Skeletal muscle satellite cell (primary cell): ENCODE measurements at regions not wholly inside any gene's neighbourhood (a gene's known extent, or its start where the extent isn't known, plus 50 kb on each side); places are given as distances from the start of the nearest gene placed in this dataset.

Source experiments
- H3K27me3 ChIP-seq: 2 replicates; pipeline ENCODE4 v1.7.0; 2013; ENCODE audit warnings: low read length; ENCODE audit not compliant: control insufficient read depth, insufficient read depth
- H3K36me3 ChIP-seq: 2 replicates; pipeline ENCODE4 v1.7.0; 2013; ENCODE audit warnings: mild to moderate bottlenecking, control low read depth, low read length; ENCODE audit not compliant: insufficient read depth
- H3K4me1 ChIP-seq: 2 replicates; pipeline ENCODE4 v1.7.0; 2013; ENCODE audit warnings: low read length; ENCODE audit not compliant: control insufficient read depth, insufficient read depth
- H3K4me2 ChIP-seq: 2 replicates; pipeline ENCODE4 v1.7.0; 2013; ENCODE audit warnings: mild to moderate bottlenecking, low read length
- H3K4me3 ChIP-seq: 2 replicates; pipeline ENCODE4 v1.7.0; 2013; ENCODE audit warnings: low read length
- H3K9ac ChIP-seq: 2 replicates; pipeline ENCODE4 v1.7.0; 2013; ENCODE audit warnings: mild to moderate bottlenecking, low read depth, low read length, moderate library complexity
- H3K9me3 ChIP-seq: replicated peaks from 2 replicates; pipeline ENCODE4 v1.7.0; 2013; ENCODE audit warnings: mild to moderate bottlenecking, control low read depth, low read length

DNA sequence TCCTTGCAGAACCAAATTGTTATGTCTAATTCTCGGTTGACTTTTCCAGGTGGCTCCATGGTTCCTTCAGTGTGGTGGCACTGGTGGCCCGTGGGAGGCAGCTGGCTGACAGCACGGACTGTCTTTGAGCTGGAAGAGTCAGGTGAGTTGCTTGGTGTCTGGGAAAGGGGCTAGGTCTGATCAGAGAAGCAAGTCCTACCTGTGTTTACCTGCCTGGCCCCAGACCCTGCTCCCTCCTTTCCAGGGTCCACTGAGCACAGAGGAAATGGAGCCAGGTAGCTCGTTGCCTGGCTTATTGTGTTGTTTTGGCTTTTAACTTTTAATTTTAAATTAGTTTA, 111.8 kb downstream of the BANF2 start:
- H3K27me3 ChIP-seq: no peaks in the 10 kb centered on the region
- no peaks in the 10 kb centered on the region for H3K9me3 ChIP-seq
- no peak overlapping the region for H3K9ac ChIP-seq
- peaks cover 13% of the 10 kb centered on the region for H3K4me1 ChIP-seq
- no peaks in the 10 kb centered on the region for H3K36me3 ChIP-seq
- H3K4me3 ChIP-seq: no peak overlapping the region
- H3K4me2 ChIP-seq: no peak overlapping the region

DNA sequence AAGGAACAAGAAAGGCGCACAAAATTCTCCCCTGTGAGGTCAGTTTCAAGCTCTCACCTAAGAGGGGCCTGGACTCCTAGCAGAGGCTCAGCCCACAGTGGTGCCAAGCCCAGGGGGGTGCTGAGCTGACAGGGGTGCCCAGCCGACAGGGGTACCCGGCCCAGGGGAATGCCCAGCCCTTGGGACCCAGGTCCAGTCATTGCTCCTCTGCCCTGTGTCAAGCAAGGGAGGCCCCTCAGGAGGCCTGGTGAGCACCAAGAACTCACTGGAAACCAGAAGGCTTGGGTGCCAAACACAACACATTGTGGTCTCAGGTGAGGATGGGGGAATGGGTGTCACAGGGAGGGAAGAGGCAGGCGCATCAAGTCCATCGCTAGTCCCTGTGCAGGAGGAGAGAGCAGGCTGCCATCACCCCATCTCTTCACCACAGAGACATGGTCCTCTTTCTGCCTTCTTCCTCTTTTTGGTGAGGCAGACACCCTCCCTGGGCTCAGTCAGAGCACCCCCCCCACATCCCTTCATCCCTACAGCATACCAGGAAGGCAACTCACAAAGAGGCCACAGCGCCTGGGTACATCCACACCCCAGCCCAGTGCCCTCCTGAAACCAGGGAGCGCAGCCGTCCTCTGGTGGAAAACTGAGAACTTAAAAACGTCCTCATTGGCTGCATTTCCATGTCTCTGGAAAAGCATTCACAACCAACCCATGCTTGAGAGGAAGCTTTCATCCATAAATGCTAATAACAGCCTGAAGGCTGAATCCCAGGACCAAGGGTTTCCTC, 111.3 kb downstream of the BANF2 start:
- Histone ChIP-seq H3K9ac (no peak overlapping the region), H3K36me3 (no peaks in the 10 kb centered on the region), H3K9me3 (no peaks in the 10 kb centered on the region), H3K4me2 (no peak overlapping the region), H3K4me1 (peaks cover 18% of the 10 kb centered on the region), H3K4me3 (no peak overlapping the region), H3K27me3 (no peaks in the 10 kb centered on the region)

DNA sequence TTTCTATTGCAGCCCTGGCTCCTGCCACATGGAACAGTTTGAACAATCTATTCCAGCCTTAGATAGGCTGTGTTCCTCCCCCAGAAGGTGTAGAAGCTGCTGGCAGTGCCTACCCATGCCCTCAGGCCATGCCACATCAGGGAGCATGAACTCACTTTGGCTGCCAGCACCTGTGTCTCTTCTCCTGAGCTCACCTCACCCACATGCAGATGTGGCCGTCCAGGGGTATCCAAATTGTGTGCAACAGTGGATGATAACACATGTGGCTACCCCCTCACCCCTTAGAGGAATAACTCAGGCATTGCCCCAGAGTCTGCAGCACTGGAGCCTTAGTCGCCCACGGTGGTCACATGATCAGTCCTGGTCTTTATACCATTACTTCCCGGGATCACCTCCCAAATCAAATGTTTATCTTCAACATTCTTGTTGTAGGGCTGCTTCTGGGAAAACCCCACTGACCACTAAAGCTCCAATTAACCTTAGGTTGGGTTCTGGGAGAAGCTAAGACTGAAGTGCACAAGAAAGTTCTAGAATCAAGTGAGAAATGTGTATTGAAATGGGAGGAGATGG, 110.4 kb downstream of the BANF2 start:
- H3K9me3 ChIP-seq: no peaks in the 10 kb centered on the region
- no peak overlapping the region for H3K4me3 ChIP-seq
- peaks cover 18% of the 10 kb centered on the region for H3K4me1 ChIP-seq

DNA sequence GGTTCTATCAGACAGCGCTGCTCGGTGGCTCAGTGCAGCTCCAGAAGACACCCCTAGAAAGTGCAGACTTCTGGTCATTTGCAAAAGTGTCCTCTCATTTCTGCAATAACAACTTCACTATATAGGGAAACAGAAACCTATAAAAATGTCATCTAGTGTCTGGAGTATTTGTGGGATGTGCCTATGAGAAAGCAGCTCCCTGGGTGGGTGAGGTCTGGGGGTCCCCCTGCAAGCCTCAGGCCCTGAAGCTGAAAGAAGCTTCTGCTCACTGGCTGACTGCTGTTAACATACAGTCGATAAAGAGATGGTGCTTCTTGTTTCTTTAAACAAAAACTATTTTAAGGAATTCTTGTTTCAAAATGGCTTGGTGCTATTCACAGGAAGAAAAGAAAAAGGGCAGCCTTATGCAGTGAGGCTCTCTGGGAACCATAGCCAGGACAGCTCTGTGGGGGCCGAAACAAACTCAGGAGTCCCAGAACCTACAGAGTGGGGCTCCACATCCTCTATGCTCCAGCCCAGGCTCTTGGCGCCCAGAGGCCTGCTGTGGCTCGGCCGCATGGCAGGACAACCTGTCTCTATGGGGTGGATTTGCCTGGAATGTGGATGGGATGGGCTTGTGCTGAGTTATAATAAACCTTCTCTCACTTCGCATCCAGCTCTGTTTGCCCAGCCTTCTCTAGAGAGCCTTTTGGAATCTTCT, 109.7 kb downstream of the BANF2 start:
- Histone ChIP-seq H3K9me3 (no peaks in the 10 kb centered on the region), H3K4me3 (no peak overlapping the region), H3K27me3 (no peaks in the 10 kb centered on the region), H3K36me3 (no peaks in the 10 kb centered on the region), H3K4me1 (peaks cover 18% of the 10 kb centered on the region), H3K9ac (no peak overlapping the region), H3K4me2 (no peak overlapping the region)

More for the DNA sequence above, 110.4 kb downstream of the BANF2 start:
- no peaks in the 10 kb centered on the region for H3K36me3 ChIP-seq
- H3K9ac ChIP-seq: no peak overlapping the region
- no peaks in the 10 kb centered on the region for H3K27me3 ChIP-seq
- H3K4me2 ChIP-seq: no peak overlapping the region

DNA sequence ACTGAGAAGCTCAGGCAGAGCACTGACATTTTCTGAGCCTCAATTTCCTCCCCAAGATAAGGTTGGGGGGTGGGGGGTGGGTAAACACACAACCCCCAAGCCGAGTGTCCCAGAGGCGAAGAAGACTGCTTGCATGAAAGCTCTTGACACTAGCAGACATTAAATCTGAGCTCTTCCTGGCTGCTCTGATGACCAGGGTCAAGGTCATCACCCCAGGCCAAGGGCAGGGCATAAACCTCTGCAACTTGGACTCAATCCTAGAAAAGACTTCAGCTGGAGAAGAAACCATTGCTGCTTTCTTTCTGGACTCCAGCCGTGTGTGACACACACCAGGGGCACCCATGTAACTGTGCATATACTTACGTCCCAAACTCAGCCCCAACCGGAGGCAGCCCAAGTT, 109.0 kb downstream of the BANF2 start:
- no peaks in the 10 kb centered on the region for H3K36me3 ChIP-seq
- H3K9me3 ChIP-seq: no peaks in the 10 kb centered on the region
- no peak overlapping the region for H3K4me2 ChIP-seq
- H3K4me3 ChIP-seq: no peak overlapping the region
- no peak overlapping the region for H3K9ac ChIP-seq
- no peaks in the 10 kb centered on the region for H3K27me3 ChIP-seq
- peaks cover 18% of the 10 kb centered on the region for H3K4me1 ChIP-seq

DNA sequence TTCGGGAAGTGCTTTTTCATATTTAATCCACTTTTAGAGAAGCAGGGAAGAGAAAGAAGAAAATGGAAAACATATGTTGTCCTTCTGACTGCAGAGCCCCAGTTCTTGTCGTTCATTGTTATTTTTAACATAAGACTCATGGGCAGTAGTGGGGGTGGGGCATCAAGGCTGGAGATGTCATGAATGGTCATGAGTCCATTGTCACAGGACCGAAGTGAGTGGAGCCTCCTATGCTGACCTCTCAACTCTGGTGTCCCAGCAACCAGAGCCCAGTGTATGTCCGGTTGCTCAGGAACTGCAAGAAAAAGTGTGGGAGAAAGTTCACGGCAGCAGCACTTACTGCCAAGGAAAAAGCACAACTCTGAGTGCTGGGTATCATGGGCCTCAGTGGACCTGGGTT, 108.6 kb downstream of the BANF2 start:
- H3K4me1 ChIP-seq: peaks cover 18% of the 10 kb centered on the region

DNA sequence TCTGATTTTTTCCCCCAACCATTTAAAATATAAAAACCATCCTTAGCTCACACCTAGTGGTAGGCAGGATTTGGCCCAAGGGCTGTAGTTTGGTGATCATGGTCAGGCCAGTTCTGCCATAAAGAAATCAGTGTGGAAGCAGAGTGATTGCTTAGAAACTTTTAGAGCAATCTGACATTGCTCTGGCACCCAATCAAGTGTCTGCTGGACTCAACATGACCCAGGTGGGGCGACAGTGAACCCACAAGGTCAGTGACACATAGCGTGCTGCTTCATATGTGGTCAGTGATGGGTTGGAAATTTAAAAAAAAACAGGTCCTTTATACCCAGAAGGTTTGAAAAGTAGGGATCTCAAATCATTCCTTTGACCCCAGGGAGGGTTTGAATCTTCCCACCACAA, 107.9 kb downstream of the BANF2 start:
- no peak overlapping the region for H3K4me3 ChIP-seq
- H3K9ac ChIP-seq: no peak overlapping the region
- H3K27me3 ChIP-seq: no peaks in the 10 kb centered on the region
- peaks cover 18% of the 10 kb centered on the region for H3K4me1 ChIP-seq
- no peaks in the 10 kb centered on the region for H3K9me3 ChIP-seq
- H3K4me2 ChIP-seq: no peak overlapping the region
- H3K36me3 ChIP-seq: no peaks in the 10 kb centered on the region

More for the DNA sequence above, 108.6 kb downstream of the BANF2 start:
- Histone ChIP-seq H3K4me3 (no peak overlapping the region), H3K9me3 (no peaks in the 10 kb centered on the region), H3K9ac (no peak overlapping the region), H3K36me3 (no peaks in the 10 kb centered on the region), H3K27me3 (no peaks in the 10 kb centered on the region), H3K4me2 (no peak overlapping the region)

DNA sequence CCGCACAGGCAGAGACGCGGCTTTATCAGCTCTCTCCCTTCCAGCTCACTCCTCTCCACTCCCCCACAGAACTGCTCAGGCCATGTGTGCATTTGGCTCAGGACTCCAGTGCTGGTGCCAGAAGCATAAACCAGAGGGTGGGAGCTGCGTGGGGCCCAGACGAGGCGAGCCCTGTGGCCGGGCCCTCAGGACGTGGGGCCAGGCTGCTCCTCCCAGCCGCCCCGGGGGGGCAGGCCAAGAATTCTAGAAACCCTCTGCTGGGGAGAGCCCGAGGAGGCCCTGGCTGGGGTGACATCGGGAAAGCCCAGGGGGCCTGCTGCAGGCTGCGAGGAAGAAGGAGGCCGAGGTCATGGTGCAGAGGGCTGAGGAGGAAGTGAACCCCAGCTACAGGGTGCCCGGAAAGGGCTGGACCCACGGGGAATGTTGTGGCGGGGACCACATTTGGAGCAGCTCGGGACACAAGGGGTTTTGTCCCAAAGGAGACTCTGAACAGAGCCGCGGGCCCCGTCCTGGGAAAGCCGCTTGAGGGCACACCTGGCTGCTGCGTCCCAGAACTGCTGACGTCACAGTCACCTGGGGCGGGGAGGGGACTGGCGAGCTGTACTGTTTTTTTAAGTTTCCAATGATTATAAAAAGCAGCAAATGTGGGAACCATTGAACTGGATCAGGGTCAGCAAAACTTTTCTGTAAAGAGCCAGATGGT, 107.1 kb downstream of the BANF2 start:
- Histone ChIP-seq H3K27me3 (no peaks in the 10 kb centered on the region), H3K4me2 (peak overlapping the region; percentile 51), H3K36me3 (no peaks in the 10 kb centered on the region), H3K4me1 (peaks cover 18% of the 10 kb centered on the region), H3K9me3 (no peaks in the 10 kb centered on the region), H3K9ac (peak overlapping the region; percentile 52), H3K4me3 (peak overlapping the region; percentile 5)

DNA sequence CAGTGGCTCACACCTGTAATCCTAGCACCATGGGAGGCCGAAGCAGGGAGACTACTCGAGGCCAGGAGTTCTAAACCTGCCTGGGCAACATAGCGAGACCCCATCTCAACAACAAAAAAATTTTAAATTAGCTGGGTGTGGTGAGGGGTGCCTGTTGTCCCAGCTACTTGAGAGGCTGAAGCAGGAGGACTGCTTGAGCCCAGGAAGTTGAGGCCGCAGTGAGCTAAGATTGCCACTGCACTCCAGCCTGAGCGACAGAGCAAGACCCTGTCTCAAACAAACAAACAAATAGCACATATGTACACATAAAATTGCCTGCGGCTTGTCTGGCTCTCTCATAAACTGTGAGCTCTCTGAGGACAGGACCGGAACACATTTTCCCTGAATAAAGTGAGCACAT, 106.3 kb downstream of the BANF2 start:
- H3K9me3 ChIP-seq: no peaks in the 10 kb centered on the region
- no peak overlapping the region for H3K9ac ChIP-seq
- no peak overlapping the region for H3K4me3 ChIP-seq

DNA sequence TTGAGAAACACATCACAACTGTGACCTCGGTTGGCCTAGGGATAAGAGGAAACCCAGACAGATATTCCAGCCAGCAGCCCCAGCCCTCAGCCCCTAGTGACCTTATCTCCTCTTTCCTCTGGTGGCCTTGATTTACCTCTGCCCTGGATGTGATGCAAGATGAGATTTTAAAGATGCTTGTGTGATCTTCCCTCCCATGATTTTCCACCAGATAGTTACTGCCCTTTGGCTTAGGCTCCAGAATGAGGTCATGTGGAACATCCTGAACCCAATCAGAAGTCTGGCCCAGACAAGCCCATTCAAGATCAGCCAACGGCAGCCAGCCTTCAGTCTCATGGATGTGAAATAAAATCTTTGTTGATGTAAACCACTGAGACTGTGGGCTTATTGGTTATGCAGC, 104.0 kb downstream of the BANF2 start:
- Histone ChIP-seq H3K4me3 (no peak overlapping the region), H3K9ac (no peak overlapping the region), H3K4me2 (no peak overlapping the region), H3K9me3 (no peaks in the 10 kb centered on the region), H3K36me3 (no peaks in the 10 kb centered on the region), H3K4me1 (peaks cover 18% of the 10 kb centered on the region), H3K27me3 (no peaks in the 10 kb centered on the region)

More for the DNA sequence above, 106.3 kb downstream of the BANF2 start:
- Histone ChIP-seq H3K36me3 (no peaks in the 10 kb centered on the region), H3K4me2 (no peak overlapping the region), H3K4me1 (peaks cover 18% of the 10 kb centered on the region), H3K27me3 (no peaks in the 10 kb centered on the region)

DNA sequence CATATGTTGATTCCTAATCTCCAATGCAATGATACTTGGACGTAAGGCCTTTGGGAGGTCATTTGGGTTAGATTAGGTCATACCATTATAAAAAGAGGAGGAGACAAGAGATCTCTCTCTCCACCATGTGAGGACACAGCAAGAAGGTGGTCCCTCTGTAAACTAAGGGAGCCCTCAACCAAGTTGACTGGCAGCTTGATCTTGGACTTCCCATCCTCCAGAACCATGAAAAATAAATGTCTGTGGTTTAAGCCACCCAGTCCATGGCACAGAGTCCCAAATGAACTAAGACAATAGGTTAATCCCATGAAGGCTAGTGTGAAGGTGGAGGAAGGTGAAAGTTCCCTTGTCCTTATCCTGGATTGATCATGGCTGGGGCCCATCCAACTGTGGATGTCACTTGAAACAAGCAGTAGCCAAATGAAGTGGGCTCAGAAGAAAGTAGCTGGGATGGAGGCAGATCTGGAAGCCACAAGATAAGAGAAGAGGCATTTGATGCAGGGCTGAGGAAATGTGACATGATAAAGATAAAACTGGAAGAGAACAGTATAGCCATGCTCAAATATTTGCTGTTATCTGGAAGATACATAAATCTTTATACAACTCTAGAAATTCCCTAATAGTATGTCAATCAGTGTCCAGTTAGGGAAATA, 99.9 kb downstream of the BANF2 start:
- H3K9me3 ChIP-seq: no peaks in the 10 kb centered on the region
- H3K9ac ChIP-seq: no peak overlapping the region
- no peaks in the 10 kb centered on the region for H3K36me3 ChIP-seq
- H3K4me3 ChIP-seq: no peak overlapping the region
- peaks cover 11% of the 10 kb centered on the region for H3K4me1 ChIP-seq
- H3K27me3 ChIP-seq: no peaks in the 10 kb centered on the region
- no peak overlapping the region for H3K4me2 ChIP-seq
